H1 (cell line): ENCODE measurements at regions not wholly inside any gene's neighbourhood (a gene's known extent, or its start where the extent isn't known, plus 50 kb on each side); places are given as distances from the start of the nearest gene placed in this dataset.

Source experiments
- CTCF ChIA-PET: fragments of 300-600 bp; sonication (Branson Sonifier 250); formaldehyde crosslinking; loops from one replicate; lab custom pipeline; 2021; ENCODE audit not compliant: partially characterized antibody; lab: Charles Lee
- POLR2A ChIA-PET: fragments of 300-600 bp; sonication (Branson Sonifier 250); formaldehyde crosslinking; loops from one replicate; lab custom pipeline; 2021; ENCODE audit warnings: inconsistent platforms; ENCODE audit not compliant: partially characterized antibody; lab: Charles Lee
- DNase-seq, 2 experiments: peaks; one replicate each; pipeline versions ENCODE4 v3.0.0 to v3.0.0-alpha.2; 2010 to 2022; ENCODE audit warnings: low spot score in 2 of 2, low read depth in 1 of 2, mixed read lengths in 1 of 2
- FAIRE-seq: peaks from 2 replicates; lab custom pipeline; 2011; peaks lifted over from hg19 to GRCh38; lab: Jason Lieb, UNC
- H2AFZ ChIP-seq: 2 replicates; pipeline ENCODE4 v1.8.1; 2012; ENCODE audit warnings: low read length, inconsistent platforms
- H2AK5ac ChIP-seq: 2 replicates; pipeline ENCODE4 v1.6.1; 2013; ENCODE audit warnings: low read depth, low read length
- H2BK120ac ChIP-seq: replicated peaks from 2 replicates; pipeline ENCODE3; 2013; ENCODE audit warnings: low read depth, low read length, inconsistent platforms
- H2BK12ac ChIP-seq: 2 replicates; pipeline ENCODE4 v1.6.1; 2013; ENCODE audit warnings: low read depth, low read length
- H2BK15ac ChIP-seq: 2 replicates; pipeline ENCODE4 v1.6.1; 2013; ENCODE audit warnings: low read length
- H2BK20ac ChIP-seq: 2 replicates; pipeline ENCODE4 v1.6.1; 2013; ENCODE audit warnings: low read length
- H2BK5ac ChIP-seq: 2 replicates; pipeline ENCODE4 v1.6.1; 2013; ENCODE audit warnings: low read depth, low read length
- H3K14ac ChIP-seq: 2 replicates; pipeline ENCODE4 v1.6.1; 2013; ENCODE audit warnings: inconsistent platforms; ENCODE audit not compliant: insufficient read length
- H3K18ac ChIP-seq: 2 replicates; pipeline ENCODE4 v1.6.1; 2013; ENCODE audit warnings: low read length; ENCODE audit errors: extremely low read depth
- H3K23ac ChIP-seq: 2 replicates; pipeline ENCODE4 v1.6.1; 2013; ENCODE audit warnings: inconsistent platforms; ENCODE audit not compliant: insufficient read length
- H3K23me2 ChIP-seq: 2 replicates; pipeline ENCODE4 v1.6.1; 2013; ENCODE audit warnings: low read depth, low read length
- H3K27ac ChIP-seq: 2 replicates; pipeline ENCODE4 v1.6.1; 2011; ENCODE audit warnings: low read depth, low read length, inconsistent platforms
- H3K27me3 ChIP-seq, 4 experiments: replicated peaks in 1 of 4; 1 replicate in 1 of 4; 2 replicates in 3 of 4; pipeline versions ENCODE4 v1.6.1 to v1.8.1; 2011 to 2013; ENCODE audit warnings: low read length in 3 of 4, mild to moderate bottlenecking in 3 of 4, inconsistent platforms in 2 of 4, mixed read lengths in 2 of 4, moderate library complexity in 1 of 4; ENCODE audit not compliant: control insufficient read depth in 3 of 4, insufficient read depth in 3 of 4; ENCODE audit errors: extremely low read depth in 1 of 4
- H3K36me3 ChIP-seq, 4 experiments: 2 replicates each; pipeline versions ENCODE4 v1.6.1 to v1.8.1; 2011 to 2013; ENCODE audit warnings: mild to moderate bottlenecking in 4 of 4, low read length in 3 of 4, moderate library complexity in 2 of 4, control low read depth in 1 of 4, inconsistent platforms in 1 of 4; ENCODE audit not compliant: insufficient read depth in 4 of 4, control insufficient read depth in 2 of 4
- H3K4ac ChIP-seq: replicated peaks from 2 replicates; pipeline ENCODE3; 2013; ENCODE audit warnings: low read length, low read depth, mixed read lengths, inconsistent platforms; ENCODE audit not compliant: insufficient read length
- H3K4me1 ChIP-seq, 4 experiments: replicated peaks in 1 of 4; 1 replicate in 1 of 4; 2 replicates in 3 of 4; pipeline versions ENCODE4 v1.6.1 to v1.8.1; 2011 to 2013; ENCODE audit warnings: low read length in 3 of 4, inconsistent platforms in 2 of 4, mixed read lengths in 1 of 4; ENCODE audit not compliant: insufficient read depth in 4 of 4, control insufficient read depth in 3 of 4
- H3K4me2 ChIP-seq, 2 experiments: 2 replicates each; pipeline versions ENCODE4 v1.6.1 to v1.8.1; 2011 to 2013; ENCODE audit warnings: low read depth in 2 of 2, low read length in 2 of 2, control low read depth in 1 of 2, inconsistent platforms in 1 of 2, mild to moderate bottlenecking in 1 of 2; ENCODE audit not compliant: insufficient read depth in 1 of 2
- H3K4me3 ChIP-seq, 4 experiments: fragments of 200-600, 300-600 bp in 1 of 4; sonication (generic), shearing (Covaris generic), sonication (Bioruptor Twin) in 1 of 4; 2 replicates each; pipeline versions ENCODE4 v1.5.1 to v1.8.1; 2011 to 2016; ENCODE audit warnings: low read length in 4 of 4, low read depth in 3 of 4, control low read depth in 2 of 4, inconsistent platforms in 2 of 4, mild to moderate bottlenecking in 2 of 4, mixed read lengths in 1 of 4, moderate library complexity in 1 of 4; ENCODE audit not compliant: insufficient read depth in 2 of 4; ENCODE audit errors: extremely low read depth in 1 of 4
- H3K56ac ChIP-seq: replicated peaks from 2 replicates; pipeline ENCODE3; 2013; ENCODE audit warnings: low read depth, mild to moderate bottlenecking, mixed read lengths, low read length, inconsistent platforms; ENCODE audit not compliant: insufficient read length
- H3K79me1 ChIP-seq: 2 replicates; pipeline ENCODE4 v1.6.1; 2013; ENCODE audit warnings: low read depth, low read length, control low read depth
- H3K79me2 ChIP-seq, 2 experiments: 2 replicates each; pipeline versions ENCODE4 v1.6.1 to v1.8.1; 2012 to 2013; ENCODE audit warnings: low read length in 2 of 2, mild to moderate bottlenecking in 2 of 2, inconsistent platforms in 1 of 2; ENCODE audit not compliant: insufficient read depth in 2 of 2, control insufficient read depth in 1 of 2
- H3K9ac ChIP-seq, 4 experiments: replicated peaks in 1 of 4; 1 replicate in 1 of 4; 2 replicates in 3 of 4; pipeline versions ENCODE4 v1.6.1 to v1.8.1; 2011 to 2013; ENCODE audit warnings: low read depth in 3 of 4, low read length in 3 of 4, control low read depth in 2 of 4, mild to moderate bottlenecking in 2 of 4, moderate library complexity in 2 of 4, inconsistent platforms in 1 of 4; ENCODE audit errors: extremely low read depth in 1 of 4
- H3K9me3 ChIP-seq, 2 experiments: 2 replicates each; pipeline versions ENCODE4 v1.6.1 to v1.8.1; 2012 to 2013; ENCODE audit warnings: mild to moderate bottlenecking in 2 of 2, moderate library complexity in 2 of 2, control low read depth in 1 of 2, inconsistent platforms in 1 of 2, low read depth in 1 of 2, low read length in 1 of 2, mixed read lengths in 1 of 2; ENCODE audit not compliant: insufficient read depth in 2 of 2
- H4K20me1 ChIP-seq, 2 experiments: replicated peaks in 1 of 2; 2 replicates each; pipeline versions ENCODE3 to v1.8.1; 2011 to 2013; ENCODE audit warnings: inconsistent platforms in 2 of 2, low read length in 2 of 2, mild to moderate bottlenecking in 1 of 2; ENCODE audit not compliant: insufficient read depth in 2 of 2, control insufficient read depth in 1 of 2
- H4K5ac ChIP-seq: 2 replicates; pipeline ENCODE4 v1.6.1; 2013; ENCODE audit warnings: low read length, low read depth, mixed read lengths, inconsistent platforms; ENCODE audit not compliant: insufficient read length
- H4K8ac ChIP-seq: 2 replicates; pipeline ENCODE4 v1.8.0; 2013; ENCODE audit warnings: mild to moderate bottlenecking, moderate library complexity, low read length, inconsistent platforms; ENCODE audit not compliant: insufficient read depth; ENCODE audit errors: extremely low read depth
- H4K91ac ChIP-seq: replicated peaks from 2 replicates; pipeline ENCODE3; 2013; ENCODE audit warnings: low read length, mixed read lengths, inconsistent platforms; ENCODE audit not compliant: insufficient read length
- E2F6 ChIP-seq: IDR thresholded peaks from 2 replicates; pipeline ENCODE4 v1.6.1; 2012; ENCODE audit warnings: inconsistent platforms
- KDM4A ChIP-seq: IDR thresholded peaks from one replicate; pipeline ENCODE4 v1.7.1; 2012; ENCODE audit warnings: low read depth, mild to moderate bottlenecking, moderate library complexity, low read length, inconsistent platforms; ENCODE audit not compliant: severe bottlenecking
- MAFK ChIP-seq: IDR thresholded peaks from 2 replicates; pipeline ENCODE4 v1.6.1; 2012; ENCODE audit warnings: low read depth, mild to moderate bottlenecking, improper control_type of control experiment, low read length
- PHF8 ChIP-seq: fragments of 200-600 bp; sonication (generic); conservative IDR thresholded peaks from 2 replicates; pipeline ENCODE4 v1.7.1; 2012; ENCODE audit warnings: low read depth, mild to moderate bottlenecking, inconsistent platforms, low read length, moderate library complexity
- WGBS, 2 experiments: shearing (Covaris generic) in 1 of 2; methylation state at CpG; one replicate each; pipeline versions ENCODE4 v1.1.6 to v1.1.7; 2013 to 2015; ENCODE audit warnings: low lambda C conversion rate in 2 of 2, mixed read lengths in 2 of 2, inconsistent platforms in 1 of 2, low coverage in 1 of 2, missing lambda C conversion rate in 1 of 2; ENCODE audit not compliant: insufficient replicate concordance in 2 of 2, insufficient coverage in 1 of 2, insufficient read length in 1 of 2; ENCODE audit errors: extremely low coverage in 1 of 2, missing lambda C conversion rate in 1 of 2; 5-methylcytosine and 5-hydroxymethylcytosine counted together

GRCh38 chr17:51528111-51528510, 267.8 kb downstream of the UTP18 start:
- H3K9ac ChIP-seq = no peak overlapping the region
- no peak overlapping the region for H2AK5ac ChIP-seq
- H2BK20ac ChIP-seq = no peak overlapping the region
- H3K18ac ChIP-seq = no peak overlapping the region
- no peak overlapping the region for H4K8ac ChIP-seq
- WGBS, 2 experiments = 85% methylated on average over 5 of the region's 6 CpGs; no CpG with 5 or more reads in 1 of the 2 experiments
- H4K5ac ChIP-seq = no peak overlapping the region
- H3K23ac ChIP-seq = no peak overlapping the region
- H3K79me2 ChIP-seq = no peaks in the 10 kb centered on the region
- no peaks in the 10 kb centered on the region for H3K36me3 ChIP-seq
- DNase-seq = no peak
- no peak for FAIRE-seq
- H3K14ac ChIP-seq = no peak overlapping the region
- H3K4me2 ChIP-seq = no peak overlapping the region
- no peak overlapping the region for H4K91ac ChIP-seq
- H2BK15ac ChIP-seq = no peak overlapping the region
- no peaks in the 10 kb centered on the region for H3K79me1 ChIP-seq
- H3K27ac ChIP-seq = no peak overlapping the region
- POLR2A ChIA-PET = no interaction called here
- no peaks in the 10 kb centered on the region for H3K27me3 ChIP-seq
- CTCF ChIA-PET = interaction anchor here (0.7 to 1.4 kb wide), 2 partner anchors 9 to 92 kb away, joined by 3 read pairs; no protein-coding TSS in a partner anchor
- no peak overlapping the region for H3K4me3 ChIP-seq
- no peak overlapping the region for H3K56ac ChIP-seq
- H2BK12ac ChIP-seq = no peak overlapping the region
- no peak overlapping the region for H3K4ac ChIP-seq
- H3K23me2 ChIP-seq = no peaks in the 10 kb centered on the region; the same call in 1 of the 2 replicates
- no peak overlapping the region for H2AFZ ChIP-seq
- no peak overlapping the region for H2BK120ac ChIP-seq
- no peaks in the 10 kb centered on the region for H3K9me3 ChIP-seq
- no peak overlapping the region for H2BK5ac ChIP-seq
- no peaks in the 10 kb centered on the region for H3K4me1 ChIP-seq
- H4K20me1 ChIP-seq = no peaks in the 10 kb centered on the region
- TF ChIP-seq E2F6 (no peak), PHF8 (no peak), KDM4A (no peak), MAFK (no peak)
